Mesenchymal stem cell (in vitro differentiated cells and primary cell): ENCODE measurements at regions not wholly inside any gene's neighbourhood (a gene's known extent, or its start where the extent isn't known, plus 50 kb on each side); places are given as distances from the start of the nearest gene placed in this dataset.

Source experiments
- DNase-seq: peaks from one replicate; pipeline ENCODE4 v3.0.0-alpha.2; 2013
- H2AFZ ChIP-seq: one replicate; pipeline ENCODE4 v1.6.1; 2013; ENCODE audit warnings: low read depth, mild to moderate bottlenecking, control low read depth, inconsistent platforms, low read length, moderate library complexity
- H2AK5ac ChIP-seq: 2 replicates; pipeline ENCODE4 v1.6.1; 2013; ENCODE audit warnings: low read length, moderate library complexity, mild to moderate bottlenecking, inconsistent platforms; ENCODE audit not compliant: severe bottlenecking
- H2BK120ac ChIP-seq: one replicate; pipeline ENCODE4 v1.6.1; 2013; ENCODE audit warnings: low read depth, mild to moderate bottlenecking, inconsistent platforms, low read length, moderate library complexity
- H2BK12ac ChIP-seq, 2 experiments: one replicate each; pipeline ENCODE4 v1.6.1; 2013; ENCODE audit warnings: inconsistent platforms in 2 of 2, low read length in 2 of 2, mild to moderate bottlenecking in 2 of 2, moderate library complexity in 2 of 2, control low read depth in 1 of 2
- H2BK15ac ChIP-seq: one replicate; pipeline ENCODE4 v1.6.1; 2013; ENCODE audit warnings: mild to moderate bottlenecking, low read depth, inconsistent platforms; ENCODE audit not compliant: poor library complexity, severe bottlenecking
- H2BK5ac ChIP-seq: 2 replicates; pipeline ENCODE4 v1.6.1; 2013; ENCODE audit warnings: low read depth, mild to moderate bottlenecking, low read length, control low read depth, inconsistent platforms; ENCODE audit not compliant: poor library complexity, severe bottlenecking
- H3K14ac ChIP-seq, 2 experiments: one replicate each; pipeline ENCODE4 v1.6.1; 2013; ENCODE audit warnings: inconsistent platforms in 2 of 2, low read length in 2 of 2, control low read depth in 1 of 2, mild to moderate bottlenecking in 1 of 2, moderate library complexity in 1 of 2
- H3K18ac ChIP-seq, 2 experiments: one replicate each; pipeline ENCODE4 v1.6.1; 2013; ENCODE audit warnings: inconsistent platforms in 2 of 2, low read length in 2 of 2, control low read depth in 1 of 2, low read depth in 1 of 2, mild to moderate bottlenecking in 1 of 2
- H3K23ac ChIP-seq, 2 experiments: one replicate each; pipeline ENCODE4 v1.6.1; 2013; ENCODE audit warnings: inconsistent platforms in 2 of 2, low read length in 2 of 2, mild to moderate bottlenecking in 2 of 2, moderate library complexity in 2 of 2, control low read depth in 1 of 2
- H3K27ac ChIP-seq: 2 replicates; pipeline ENCODE4 v1.5.1; 2013; ENCODE audit warnings: mild to moderate bottlenecking, moderate library complexity, low read length, control low read depth, inconsistent platforms; ENCODE audit not compliant: poor library complexity, severe bottlenecking
- H3K27me3 ChIP-seq, 2 experiments: 2 replicates each; pipeline versions ENCODE4 v1.6.1 to v1.7.0; 2013; ENCODE audit warnings: low read length in 2 of 2, mild to moderate bottlenecking in 2 of 2, moderate library complexity in 2 of 2, control low read depth in 1 of 2, inconsistent platforms in 1 of 2; ENCODE audit not compliant: control insufficient read depth in 1 of 2, insufficient read depth in 1 of 2
- H3K36me3 ChIP-seq, 2 experiments: 2 replicates each; pipeline versions ENCODE4 v1.6.1 to v1.7.0; 2013; ENCODE audit warnings: low read length in 2 of 2, control low read depth in 1 of 2, inconsistent platforms in 1 of 2, low read depth in 1 of 2, mild to moderate bottlenecking in 1 of 2; ENCODE audit not compliant: insufficient read depth in 2 of 2, control insufficient read depth in 1 of 2
- H3K4ac ChIP-seq, 2 experiments: one replicate each; pipeline ENCODE4 v1.6.1; 2013; ENCODE audit warnings: inconsistent platforms in 2 of 2, low read length in 2 of 2, mild to moderate bottlenecking in 2 of 2, moderate library complexity in 2 of 2, control low read depth in 1 of 2, low read depth in 1 of 2
- H3K4me1 ChIP-seq: 2 replicates; pipeline ENCODE4 v1.6.1; 2013; ENCODE audit warnings: low read depth, low read length, control low read depth; ENCODE audit not compliant: control insufficient read depth, insufficient read depth
- H3K4me2 ChIP-seq: 2 replicates; pipeline ENCODE4 v1.6.1; 2013; ENCODE audit warnings: low read length, mild to moderate bottlenecking, inconsistent platforms; ENCODE audit not compliant: poor library complexity, severe bottlenecking
- H3K4me3 ChIP-seq, 2 experiments: 2 replicates each; pipeline versions ENCODE4 v1.5.1 to v1.7.0; 2013; ENCODE audit warnings: low read length in 2 of 2, mild to moderate bottlenecking in 2 of 2, control low read depth in 1 of 2, low read depth in 1 of 2; ENCODE audit not compliant: insufficient read depth in 1 of 2
- H3K79me1 ChIP-seq: replicated peaks from 2 replicates; pipeline ENCODE4 v1.6.1; 2013; ENCODE audit warnings: mild to moderate bottlenecking, control low read depth, low read length, inconsistent platforms; ENCODE audit not compliant: poor library complexity, severe bottlenecking
- H3K9ac ChIP-seq: 2 replicates; pipeline ENCODE4 v1.7.0; 2013; ENCODE audit warnings: mild to moderate bottlenecking, low read length, moderate library complexity
- H3K9me3 ChIP-seq: 2 replicates; pipeline ENCODE4 v1.7.0; 2013; ENCODE audit warnings: mild to moderate bottlenecking, low read length; ENCODE audit not compliant: control insufficient read depth
- H4K8ac ChIP-seq: one replicate; pipeline ENCODE4 v1.6.1; 2013; ENCODE audit warnings: inconsistent platforms, mild to moderate bottlenecking, low read length, moderate library complexity
- H4K91ac ChIP-seq: one replicate; pipeline ENCODE4 v1.6.1; 2013; ENCODE audit warnings: mild to moderate bottlenecking, low read length, inconsistent platforms
- WGBS: methylation state at CpG from one replicate; pipeline ENCODE4 v1.1.7; 2013; ENCODE audit warnings: mixed read lengths; 5-methylcytosine and 5-hydroxymethylcytosine counted together

DNA sequence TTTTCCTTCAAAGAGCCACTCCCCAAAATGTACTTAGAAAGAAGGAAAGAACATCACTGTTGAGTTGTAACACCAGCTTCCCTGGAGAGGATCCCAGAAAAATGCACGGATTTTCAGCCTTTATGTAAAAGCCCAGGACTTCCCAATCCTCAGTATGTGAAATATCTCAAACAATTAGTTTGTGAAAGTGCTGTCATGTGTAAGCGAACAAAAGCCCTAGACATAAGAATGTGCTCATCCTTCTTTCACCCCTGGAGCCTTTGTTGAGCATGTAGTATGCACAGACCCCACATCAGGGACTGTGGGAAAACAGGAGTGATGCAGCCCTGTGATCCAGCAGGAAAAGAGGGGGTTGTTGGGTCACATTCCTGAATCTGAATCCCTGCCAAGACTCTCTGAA is 441.4 kb upstream of the ZNF507 start:
- H2AFZ ChIP-seq = no peak overlapping the region
- H3K4me3 ChIP-seq = no peak overlapping the region
- H3K27ac ChIP-seq = no peak overlapping the region
- no peak overlapping the region for H2AK5ac ChIP-seq
- H3K27me3 ChIP-seq = no peaks in the 10 kb centered on the region
- no peak overlapping the region for H2BK5ac ChIP-seq
- no peak overlapping the region for H4K8ac ChIP-seq
- no peak overlapping the region for H2BK12ac ChIP-seq
- WGBS = 43% methylated on average over 1 of the region's 2 CpGs
- no peak for DNase-seq
- no peak overlapping the region for H3K23ac ChIP-seq
- no peaks in the 10 kb centered on the region for H3K4me1 ChIP-seq
- H3K36me3 ChIP-seq = no peaks in the 10 kb centered on the region
- H3K14ac ChIP-seq = no peak overlapping the region
- no peaks in the 10 kb centered on the region for H3K79me1 ChIP-seq
- H4K91ac ChIP-seq = no peak overlapping the region
- no peak overlapping the region for H3K4ac ChIP-seq
- no peak overlapping the region for H3K4me2 ChIP-seq
- no peak overlapping the region for H2BK15ac ChIP-seq
- no peak overlapping the region for H3K9ac ChIP-seq
- no peak overlapping the region for H3K18ac ChIP-seq
- H2BK120ac ChIP-seq = no peak overlapping the region
- no peaks in the 10 kb centered on the region for H3K9me3 ChIP-seq

- Histone ChIP-seq H3K4ac (no peak overlapping the region), H2BK12ac (no peak overlapping the region), H3K4me2 (no peak overlapping the region), H3K23ac (no peak overlapping the region), H3K4me3 (no peak overlapping the region), H3K27me3 (no peaks in the 10 kb centered on the region), H3K36me3 (no peaks in the 10 kb centered on the region), H2BK120ac (no peak overlapping the region), H3K27ac (no peak overlapping the region), H4K8ac (no peak overlapping the region), H2BK5ac (no peak overlapping the region), H3K79me1 (no peaks in the 10 kb centered on the region), H2AFZ (no peak overlapping the region), H3K14ac (no peak overlapping the region), H3K9ac (no peak overlapping the region), H2AK5ac (no peak overlapping the region), H4K91ac (no peak overlapping the region), H3K9me3 (no peaks in the 10 kb centered on the region), H3K18ac (peak overlapping the region in 1 of 2 experiments; percentile 11), H2BK15ac (no peak overlapping the region), H3K4me1 (no peaks in the 10 kb centered on the region)
- whole genome bisulfite sequencing = 76% methylated on average over 6 of the region's 9 CpGs
- DNase-seq = peak; percentile 47
Measured at GRCh38 chr19:31906111-31906871, 439.1 kb upstream of the ZNF507 start.

DNA sequence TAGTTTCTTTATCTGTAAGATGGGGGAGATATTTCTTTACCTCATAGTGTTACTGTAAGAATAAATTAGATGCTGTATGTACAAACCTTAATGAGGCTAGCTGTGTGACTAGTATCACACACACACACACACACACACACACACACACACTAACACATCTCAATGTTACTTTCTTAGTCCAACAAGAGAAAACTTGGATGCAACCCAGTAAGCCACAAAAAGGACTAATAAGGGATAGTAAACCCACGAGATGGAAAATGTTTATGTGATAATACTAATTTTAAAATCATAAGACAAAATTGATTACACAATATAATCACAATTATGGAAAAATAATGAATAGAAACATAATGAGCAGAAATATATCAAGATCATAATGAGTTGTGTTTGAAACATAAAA is 437.7 kb upstream of the ZNF507 start:
- Histone ChIP-seq H3K14ac (no peak overlapping the region), H2BK120ac (no peak overlapping the region), H2BK12ac (no peak overlapping the region), H3K4me1 (no peaks in the 10 kb centered on the region), H2BK15ac (no peak overlapping the region), H3K27me3 (no peaks in the 10 kb centered on the region), H3K9ac (no peak overlapping the region), H3K27ac (no peak overlapping the region), H3K9me3 (no peaks in the 10 kb centered on the region), H3K18ac (no peak overlapping the region), H3K4ac (no peak overlapping the region), H2BK5ac (no peak overlapping the region), H4K8ac (no peak overlapping the region), H3K23ac (no peak overlapping the region), H3K4me2 (no peak overlapping the region), H3K36me3 (no peaks in the 10 kb centered on the region), H3K4me3 (no peak overlapping the region), H4K91ac (no peak overlapping the region), H2AFZ (no peak overlapping the region), H2AK5ac (no peak overlapping the region), H3K79me1 (no peaks in the 10 kb centered on the region)
- no peak for DNase-seq
- no CpG with 5 or more reads among the region's 1 CpG for WGBS

DNA sequence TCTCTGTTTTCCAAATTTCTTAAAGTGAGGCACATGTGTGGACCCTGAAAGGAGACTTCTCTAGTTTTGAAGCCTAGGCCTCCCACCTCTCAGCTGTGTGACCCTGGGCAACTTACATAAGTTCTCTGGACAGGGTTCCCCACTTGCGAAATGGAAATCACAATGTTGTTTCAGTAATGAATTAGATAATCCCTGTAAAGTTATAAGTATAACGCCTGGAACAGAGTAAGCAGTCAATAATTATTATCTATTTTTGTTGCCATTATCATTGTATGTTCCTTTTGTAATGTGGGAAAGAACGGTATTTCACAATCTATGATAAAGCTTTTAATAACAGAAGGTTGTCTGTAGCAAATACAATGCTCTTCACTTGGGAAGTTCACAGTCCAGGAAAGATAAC is 437.3 kb upstream of the ZNF507 start:
- H2BK5ac ChIP-seq = no peak overlapping the region
- no peak overlapping the region for H3K14ac ChIP-seq
- H3K4me1 ChIP-seq = no peaks in the 10 kb centered on the region
- WGBS = 75% methylated on average over 1 of the region's 3 CpGs
- H3K4ac ChIP-seq = no peak overlapping the region
- no peaks in the 10 kb centered on the region for H3K79me1 ChIP-seq
- no peaks in the 10 kb centered on the region for H3K36me3 ChIP-seq
- no peak overlapping the region for H4K91ac ChIP-seq
- no peak overlapping the region for H3K4me3 ChIP-seq
- no peak overlapping the region for H2AK5ac ChIP-seq
- H3K27ac ChIP-seq = no peak overlapping the region
- H3K9ac ChIP-seq = no peak overlapping the region
- no peak overlapping the region for H2BK15ac ChIP-seq
- H3K27me3 ChIP-seq = no peaks in the 10 kb centered on the region
- H3K4me2 ChIP-seq = no peak overlapping the region
- no peak overlapping the region for H2AFZ ChIP-seq
- no peak overlapping the region for H3K23ac ChIP-seq
- no peaks in the 10 kb centered on the region for H3K9me3 ChIP-seq
- no peak overlapping the region for H2BK120ac ChIP-seq
- no peak overlapping the region for H3K18ac ChIP-seq
- DNase-seq = peak; percentile 11
- H2BK12ac ChIP-seq = no peak overlapping the region
- H4K8ac ChIP-seq = no peak overlapping the region
